ENCODE measurements at regions not wholly inside any gene's neighbourhood (a gene's known extent, or its start where the extent isn't known, plus 50 kb on each side); places are given as distances from the start of the nearest gene placed in this dataset.

DNA sequence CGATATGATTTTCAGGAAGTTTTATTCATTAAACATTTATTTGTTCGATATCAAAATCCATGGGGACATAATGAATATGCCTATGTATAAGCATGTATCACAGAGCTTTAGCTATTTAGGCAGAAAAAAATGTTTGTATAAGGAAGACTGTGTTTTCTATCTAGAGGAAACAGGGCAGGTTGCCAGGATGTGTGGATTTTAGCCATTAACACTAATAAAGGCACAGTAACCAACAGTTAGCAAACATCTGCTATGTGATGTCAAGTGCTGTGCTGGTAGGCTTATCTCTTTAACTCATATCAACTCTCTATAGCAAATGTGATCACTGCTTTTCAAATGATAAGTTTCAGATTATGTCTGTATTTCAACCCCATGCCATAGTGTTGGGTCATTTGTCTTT, 708.9 kb upstream of the HS3ST1 start:
- Histone ChIP-seq H3K36me3 (no peaks in the 10 kb centered on the region), H3K27ac (no peak overlapping the region), H3K4me3 (no peak overlapping the region), H3K4me1 (no peaks in the 10 kb centered on the region), H3K9me3 (peaks cover 0 to 7% (median 0%) of the 10 kb centered on the region in 4 donors), H3K27me3 (no peaks in the 10 kb centered on the region)
- 52 to 77% methylated on average over 2 of the region's 2 CpGs for whole genome bisulfite sequencing, 2 donors
- no peak for DNase-seq
- TF ChIP-seq POLR2AphosphoS5 (IDR thresholded peaks at IDR 0.05) (no peak), CTCF (IDR thresholded peaks at IDR 0.05) (no peak), EP300 (IDR thresholded peaks at IDR 0.05) (no peak), POLR2A (IDR thresholded peaks at IDR 0.05) (no peak)
- intact Hi-C loops (cut with DNase I) = no loop called here

DNA sequence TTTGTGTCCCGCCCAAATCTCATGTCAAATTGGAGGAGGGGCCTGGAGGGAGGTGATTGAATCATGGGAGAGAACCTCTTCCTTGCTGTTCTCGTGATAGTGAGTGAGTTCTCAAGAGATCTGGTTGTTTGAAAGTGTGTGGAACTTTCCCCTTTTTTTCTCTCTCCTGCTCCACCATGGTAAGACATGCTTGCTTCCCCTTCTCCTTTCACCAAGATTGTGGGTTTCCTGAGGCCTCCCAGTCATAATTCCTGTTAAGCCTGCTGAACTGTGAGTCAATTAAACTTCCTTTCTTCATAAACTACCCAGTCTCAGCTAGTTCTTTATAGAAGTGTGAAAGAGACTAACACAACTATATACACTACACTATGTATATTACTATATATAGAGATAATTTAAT, 697.8 kb upstream of the HS3ST1 start:
- WGBS, 2 donors = 55 to 56% methylated on average over 2 of the region's 2 CpGs
- Histone ChIP-seq H3K36me3 (no peaks in the 10 kb centered on the region), H3K9me3 (no peaks in the 10 kb centered on the region), H3K27me3 (no peaks in the 10 kb centered on the region), H3K27ac (no peak overlapping the region), H3K4me3 (no peak overlapping the region), H3K4me1 (no peaks in the 10 kb centered on the region)
- no peak for TF ChIP-seq EP300 (IDR thresholded peaks at IDR 0.05)
- TF ChIP-seq POLR2AphosphoS5 (IDR thresholded peaks at IDR 0.05) = no peak
- TF ChIP-seq POLR2A (IDR thresholded peaks at IDR 0.05) = no peak
- TF ChIP-seq CTCF (IDR thresholded peaks at IDR 0.05) = no peak
- DNase-seq = no peak
- intact Hi-C loops (cut with DNase I) = no loop called here

DNA sequence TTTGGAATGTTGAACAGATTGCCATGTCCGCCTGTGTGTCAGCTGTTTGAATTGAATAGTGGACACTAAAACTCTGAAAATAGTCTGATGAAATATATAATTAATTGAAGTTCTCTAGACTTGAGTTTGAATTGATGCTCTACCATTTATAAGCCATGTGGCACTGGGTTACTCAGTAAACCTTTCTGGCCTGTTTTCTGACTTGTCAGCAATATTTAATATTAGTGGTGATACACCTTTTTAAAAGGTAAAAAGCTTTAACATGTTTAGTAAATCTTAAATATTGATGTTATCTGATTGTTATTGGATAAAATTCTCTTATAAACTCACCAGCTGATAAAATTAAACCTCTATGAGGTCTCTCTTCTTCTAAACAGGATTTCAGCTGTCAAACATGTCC, 695.4 kb upstream of the HS3ST1 start:
- no peak for DNase-seq
- Histone ChIP-seq H3K4me1 (no peaks in the 10 kb centered on the region), H3K27me3 (no peaks in the 10 kb centered on the region), H3K27ac (no peak overlapping the region), H3K4me3 (no peak overlapping the region), H3K36me3 (no peaks in the 10 kb centered on the region), H3K9me3 (no peaks in the 10 kb centered on the region)
- TF ChIP-seq CTCF (IDR thresholded peaks at IDR 0.05) (no peak), POLR2A (IDR thresholded peaks at IDR 0.05) (no peak), EP300 (IDR thresholded peaks at IDR 0.05) (no peak), POLR2AphosphoS5 (IDR thresholded peaks at IDR 0.05) (no peak)
- intact Hi-C loops (cut with DNase I) = no loop called here
- WGBS, 2 donors = 78 to 86% methylated on average over 1 of the region's 1 CpG

DNA sequence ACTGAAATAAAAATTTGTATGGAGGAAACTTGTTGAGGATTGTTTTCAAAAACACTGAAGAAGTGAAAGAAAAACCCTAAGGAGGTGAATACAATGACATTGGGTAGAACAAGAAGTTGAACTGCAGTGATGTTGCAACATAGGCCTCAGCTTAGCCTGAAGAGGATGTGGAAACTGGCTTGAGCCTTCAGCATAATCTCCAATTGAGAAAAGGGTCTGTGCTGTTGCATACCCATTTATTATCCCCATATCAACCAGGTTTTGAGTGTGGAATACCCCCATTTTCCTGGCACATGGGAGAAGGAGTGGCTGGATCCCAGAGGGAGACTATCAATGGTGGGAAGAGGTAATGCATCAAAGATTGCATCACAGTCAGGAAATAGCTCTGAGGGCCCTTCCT, 695.0 kb upstream of the HS3ST1 start:
- no peak overlapping the region for H3K4me3 ChIP-seq
- intact Hi-C loops (cut with DNase I) = no loop called here

More for the DNA sequence above, 695.0 kb upstream of the HS3ST1 start:
- Histone ChIP-seq H3K4me1 (peaks cover 0 to under 1% (median 0%) of the 10 kb centered on the region in 4 donors), H3K9me3 (no peaks in the 10 kb centered on the region), H3K36me3 (no peaks in the 10 kb centered on the region), H3K27ac (no peak overlapping the region), H3K27me3 (no peaks in the 10 kb centered on the region)
- no peak for TF ChIP-seq CTCF (IDR thresholded peaks at IDR 0.05)
- no peak for TF ChIP-seq POLR2A (IDR thresholded peaks at IDR 0.05)
- no peak for TF ChIP-seq EP300 (IDR thresholded peaks at IDR 0.05)
- no peak for TF ChIP-seq POLR2AphosphoS5 (IDR thresholded peaks at IDR 0.05)
- DNase-seq = no peak

Data from sigmoid colon (tissue), 6 donors.